ENCODE measurements at regions not wholly inside any gene's neighbourhood (a gene's known extent, or its start where the extent isn't known, plus 50 kb on each side); places are given as distances from the start of the nearest gene placed in this dataset.

- TF ChIP-seq ZNF70 (CRISPR knock-in tag; IDR thresholded peaks at IDR 0.05) = no peak
- TF ChIP-seq ZC3H10 (CRISPR knock-in tag; IDR thresholded peaks at IDR 0.05) = no peak
- no peak for TF ChIP-seq PATZ1 (CRISPR knock-in tag; IDR thresholded peaks at IDR 0.05; ENCODE audit: borderline replicate concordance)
Measured at GRCh38 chr13:50384724-50385123, 369.5 kb downstream of the KCNRG start.

Measured in SK-N-SH treated with all-trans-retinoic acid at 6 μM for 48 hours (cell line).